Vagina (tissue), 2 donors: ENCODE measurements at regions not wholly inside any gene's neighbourhood (a gene's known extent, or its start where the extent isn't known, plus 50 kb on each side); places are given as distances from the start of the nearest gene placed in this dataset.

Source experiments
- DNase-seq, 2 donors: peaks; one replicate each; pipeline ENCODE4 v3.0.0-alpha.2; 2017; ENCODE audit errors: extremely low spot score in 2 of 2
- H3K27ac ChIP-seq: fragments of 200-600 bp; sonication (generic); one replicate; pipeline ENCODE4 v1.5.1; 2019
- H3K27me3 ChIP-seq: fragments of 200-600 bp; sonication (generic); one replicate; pipeline ENCODE4 v1.5.1; 2019
- H3K36me3 ChIP-seq, 2 donors: fragments of 200-600 bp; sonication (generic); one replicate each; pipeline ENCODE4 v1.5.1; 2017 to 2019
- H3K4me1 ChIP-seq: fragments of 200-600 bp; sonication (generic); one replicate; pipeline ENCODE4 v1.5.1; 2019
- H3K4me3 ChIP-seq, 2 donors: fragments of 200-600 bp; sonication (generic); 1 replicate in 1 of 2; 2 replicates in 1 of 2; pipeline ENCODE4 v1.5.1; 2016 to 2019
- H3K9me3 ChIP-seq: fragments of 200-600 bp; sonication (generic); one replicate; pipeline ENCODE4 v1.5.1; 2019
- CTCF ChIP-seq, 3 experiments: fragments of 450-650 bp in 2 of 3; fragments of 200-600 bp in 1 of 3; sonication (generic) in 1 of 3; IDR thresholded peaks; one replicate each; pipeline ENCODE4 v1.5.1; 2017 to 2019; ENCODE audit warnings: antibody characterized with exemption in 3 of 3, mild to moderate bottlenecking in 2 of 3, moderate library complexity in 2 of 3
- POLR2A ChIP-seq, 2 donors: fragments of 450-650 bp; IDR thresholded peaks; one replicate each; pipeline ENCODE4 v1.6.1; 2017; ENCODE audit warnings: antibody characterized with exemption in 2 of 2, mild to moderate bottlenecking in 2 of 2, moderate library complexity in 2 of 2
- POLR2AphosphoS5 ChIP-seq, 2 donors: sonication (generic); formaldehyde crosslinking; IDR thresholded peaks; one replicate each; pipeline ENCODE4 v1.9.0; 2017; ENCODE audit warnings: antibody characterized with exemption in 2 of 2, mild to moderate bottlenecking in 2 of 2, low read depth in 1 of 2; ENCODE audit not compliant: insufficient read depth in 1 of 2
- intact Hi-C: fragments of 100-400 bp; cut with DNase I; formaldehyde crosslinking; loops from one replicate; pipeline ENCODE4 v1.15.1; 2023

- H3K4me3 ChIP-seq: no peak overlapping the region
- H3K9me3 ChIP-seq: no peaks in the 10 kb centered on the region
- peaks cover 32% of the 10 kb centered on the region for H3K4me1 ChIP-seq
- no peak overlapping the region for H3K27ac ChIP-seq
- no peaks in the 10 kb centered on the region for H3K27me3 ChIP-seq
- intact Hi-C loops: no loop called here
- no peak for TF ChIP-seq POLR2AphosphoS5 (IDR thresholded peaks at IDR 0.05; ENCODE audit: insufficient read depth in 1 of 2, low read depth in 1 of 2)
- TF ChIP-seq CTCF (IDR thresholded peaks at IDR 0.05): no peak
- TF ChIP-seq POLR2A (IDR thresholded peaks at IDR 0.05): no peak
- no peaks in the 10 kb centered on the region for H3K36me3 ChIP-seq
- DNase-seq: no peak
Measured at GRCh38 chr10:71072823-71073210, 139.6 kb upstream of the UNC5B start.

- H3K36me3 ChIP-seq: no peaks in the 10 kb centered on the region
Measured at GRCh38 chr10:71073451-71074175, 138.8 kb upstream of the UNC5B start.

GRCh38 chr10:71074176-71074755, 138.1 kb upstream of the UNC5B start:
- H3K9me3 ChIP-seq: no peaks in the 10 kb centered on the region
- intact Hi-C loops: no loop called here
- H3K36me3 ChIP-seq: no peaks in the 10 kb centered on the region
- H3K27me3 ChIP-seq: no peaks in the 10 kb centered on the region
- TF ChIP-seq POLR2A (IDR thresholded peaks at IDR 0.05) (no peak), CTCF (IDR thresholded peaks at IDR 0.05) (no peak), POLR2AphosphoS5 (IDR thresholded peaks at IDR 0.05; ENCODE audit: insufficient read depth in 1 of 2, low read depth in 1 of 2) (no peak)
- no peak overlapping the region for H3K27ac ChIP-seq
- H3K4me3 ChIP-seq: no peak overlapping the region
- H3K4me1 ChIP-seq: peaks cover 25% of the 10 kb centered on the region
- no peak for DNase-seq

More at GRCh38 chr10:71073451-71074175, 138.8 kb upstream of the UNC5B start:
- no peak overlapping the region for H3K4me3 ChIP-seq
- TF ChIP-seq POLR2A (IDR thresholded peaks at IDR 0.05) (no peak), POLR2AphosphoS5 (IDR thresholded peaks at IDR 0.05; ENCODE audit: insufficient read depth in 1 of 2, low read depth in 1 of 2) (no peak), CTCF (IDR thresholded peaks at IDR 0.05) (no peak)
- H3K27ac ChIP-seq: no peak overlapping the region
- H3K27me3 ChIP-seq: no peaks in the 10 kb centered on the region
- no peaks in the 10 kb centered on the region for H3K9me3 ChIP-seq
- H3K4me1 ChIP-seq: peaks cover 31% of the 10 kb centered on the region
- intact Hi-C loops: no loop called here
- no peak for DNase-seq

DNA sequence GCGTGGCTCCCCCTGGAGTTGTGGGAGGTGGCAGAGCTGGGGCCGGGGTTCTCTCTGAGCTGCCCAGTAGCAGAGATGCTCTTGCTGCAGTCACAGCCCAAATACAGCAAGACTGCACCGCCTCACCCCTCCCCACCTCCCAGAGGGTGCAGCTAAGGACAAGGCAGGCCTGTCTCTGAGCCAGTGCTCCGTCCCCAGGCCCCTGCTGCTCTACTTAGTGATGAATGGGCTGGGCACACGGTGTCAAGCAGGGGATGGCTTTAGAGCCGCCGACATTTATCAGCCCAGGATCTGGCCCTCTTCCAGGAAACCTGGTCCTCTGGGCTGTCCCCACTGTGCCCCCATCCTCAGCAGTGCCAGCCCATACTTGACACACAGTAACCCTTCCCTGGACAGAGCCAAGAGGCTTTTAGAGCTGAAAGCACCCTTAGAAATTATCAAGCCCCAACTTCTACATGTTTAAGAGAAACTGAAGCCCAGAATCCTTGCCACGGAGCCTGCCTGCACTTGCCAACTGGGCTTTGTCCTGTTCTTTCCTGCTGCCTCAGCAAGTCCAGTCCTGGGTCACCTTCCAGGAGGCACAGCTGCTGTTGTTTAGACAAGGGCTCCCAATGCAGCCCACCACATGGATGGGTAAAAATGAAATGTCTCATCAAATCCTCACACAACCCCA, 137.1 kb upstream of the UNC5B start:
- Histone ChIP-seq H3K36me3 (no peaks in the 10 kb centered on the region), H3K4me1 (peaks cover 22% of the 10 kb centered on the region), H3K4me3 (no peak overlapping the region), H3K27ac (no peak overlapping the region), H3K27me3 (no peaks in the 10 kb centered on the region), H3K9me3 (no peaks in the 10 kb centered on the region)
- DNase-seq: no peak
- TF ChIP-seq CTCF (IDR thresholded peaks at IDR 0.05): no peak
- no peak for TF ChIP-seq POLR2AphosphoS5 (IDR thresholded peaks at IDR 0.05; ENCODE audit: insufficient read depth in 1 of 2, low read depth in 1 of 2)
- TF ChIP-seq POLR2A (IDR thresholded peaks at IDR 0.05): no peak
- intact Hi-C loops: no loop called here
